Inflammatory macrophage treated with lipopolysaccharide for 4 hours (primary cell): ENCODE measurements at regions not wholly inside any gene's neighbourhood (a gene's known extent, or its start where the extent isn't known, plus 50 kb on each side); places are given as distances from the start of the nearest gene placed in this dataset.
"Not testable (repeated sequence)": the region's sequence is repeated elsewhere in the genome, so short reads cannot be mapped to it uniquely, and the experiment has no call there.

Source experiments
- DNase-seq: peaks from one replicate; pipeline ENCODE4 v3.0.0-alpha.2; 2020

DNA sequence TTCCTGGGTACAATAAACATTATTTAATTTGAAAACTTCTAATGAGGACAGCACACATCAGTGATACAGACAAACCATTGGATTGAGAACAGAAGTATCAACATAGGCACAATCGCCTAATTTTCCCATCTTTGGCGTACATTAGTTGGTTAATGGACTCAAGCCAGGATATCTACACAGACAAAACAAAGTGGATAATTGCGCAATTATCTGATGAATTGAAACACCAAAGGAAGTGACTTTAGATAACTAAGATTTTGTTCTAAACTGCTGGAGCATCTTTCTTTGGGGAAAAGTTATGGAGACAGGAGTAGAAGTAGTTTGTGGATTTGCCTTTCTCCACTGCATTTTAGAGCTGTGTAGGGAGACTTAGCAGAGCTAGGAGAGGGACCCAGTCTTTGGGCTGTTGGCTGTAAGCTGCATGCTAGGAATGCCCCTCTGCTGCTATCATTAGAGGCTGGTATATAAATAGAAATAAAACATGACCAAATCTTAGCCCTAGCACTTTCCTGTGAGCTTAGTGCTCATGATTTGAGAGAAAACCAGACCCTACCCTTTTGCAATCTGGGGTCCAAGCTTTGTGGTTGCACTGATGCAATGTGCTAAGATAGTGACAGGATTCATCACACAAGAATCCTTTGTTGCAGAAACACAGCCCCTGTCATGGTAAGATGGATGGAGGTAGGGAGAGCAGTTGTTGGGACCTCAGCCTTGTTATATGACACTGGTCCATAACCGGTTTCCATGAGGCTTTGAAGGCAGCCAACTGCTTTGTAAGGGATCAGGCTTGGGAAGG lies 264.5 kb upstream of the PIK3C3 start:
- no peak for DNase-seq

DNA sequence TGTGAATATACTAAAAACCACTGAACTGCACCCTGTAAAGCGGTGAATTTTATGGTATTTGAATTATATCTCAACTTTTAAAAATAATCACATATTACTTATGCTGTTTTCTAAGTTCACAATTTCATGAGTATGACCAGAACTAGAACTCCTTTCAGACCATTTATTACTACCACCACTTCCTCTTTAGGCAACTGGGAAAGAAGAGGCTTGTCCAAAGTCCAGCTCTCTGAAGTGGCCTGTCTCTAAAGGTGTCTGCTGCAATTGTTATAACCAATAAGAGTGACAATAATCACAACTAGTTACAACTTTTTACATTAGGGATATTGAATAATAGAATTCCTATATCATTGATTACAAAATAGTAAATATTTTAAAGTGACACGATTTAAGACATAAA lies 267.9 kb upstream of the PIK3C3 start:
- no peak for DNase-seq

DNA sequence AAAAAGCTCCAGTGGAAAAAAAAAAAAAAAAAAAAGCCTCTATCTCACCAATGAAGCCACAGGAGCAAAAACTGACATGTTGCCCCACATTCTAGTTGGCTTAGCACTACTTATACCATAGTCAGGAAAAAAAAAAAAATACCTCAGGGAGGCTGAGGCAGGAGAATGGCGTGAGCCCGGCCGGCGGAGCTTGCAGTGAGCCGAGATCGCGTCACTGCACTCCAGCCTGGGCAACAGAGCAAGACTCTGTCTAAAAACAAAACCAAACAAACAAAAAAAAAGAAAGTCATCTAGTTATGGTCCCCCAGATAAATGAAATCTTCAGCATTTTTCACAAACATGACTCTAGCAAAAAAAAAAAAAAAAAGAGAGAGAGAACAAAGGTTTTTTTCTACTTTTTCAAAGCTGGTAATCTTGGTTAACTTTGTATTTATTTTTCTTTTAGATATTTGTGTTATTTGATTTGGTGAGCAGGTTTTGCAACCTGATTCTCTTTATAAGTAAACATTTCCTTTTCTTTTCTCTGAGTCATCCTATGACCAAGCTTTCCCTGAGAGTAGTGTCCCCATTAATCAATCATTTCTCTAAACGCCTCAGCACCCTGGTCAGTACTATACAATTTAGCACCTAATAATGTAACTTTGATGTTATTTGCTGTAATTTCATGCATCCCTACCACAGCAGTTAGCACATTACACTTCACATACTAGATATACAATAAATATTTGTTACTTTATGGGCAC lies 273.7 kb upstream of the PIK3C3 start:
- DNase-seq, result no peak

DNA sequence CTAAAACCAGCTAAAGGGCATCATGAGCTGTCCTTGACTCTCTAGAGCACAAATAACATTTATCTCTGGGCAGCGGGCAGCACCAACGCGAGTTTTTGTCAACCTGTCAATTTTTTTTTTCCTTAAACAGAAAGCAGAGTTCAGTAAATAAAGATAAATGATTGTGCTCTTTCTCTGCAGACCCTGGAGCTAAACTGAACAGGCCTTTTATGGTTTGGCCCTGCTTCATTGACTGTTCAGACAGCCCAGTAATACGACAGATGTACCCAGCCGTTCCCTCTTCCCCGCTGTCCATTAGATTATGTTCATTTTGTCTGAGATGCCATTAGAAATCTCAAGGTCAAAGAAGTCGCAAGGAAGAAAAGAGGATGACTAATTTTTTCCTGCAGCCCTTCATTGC lies 280.5 kb upstream of the PIK3C3 start:
- no peak for DNase-seq

DNA sequence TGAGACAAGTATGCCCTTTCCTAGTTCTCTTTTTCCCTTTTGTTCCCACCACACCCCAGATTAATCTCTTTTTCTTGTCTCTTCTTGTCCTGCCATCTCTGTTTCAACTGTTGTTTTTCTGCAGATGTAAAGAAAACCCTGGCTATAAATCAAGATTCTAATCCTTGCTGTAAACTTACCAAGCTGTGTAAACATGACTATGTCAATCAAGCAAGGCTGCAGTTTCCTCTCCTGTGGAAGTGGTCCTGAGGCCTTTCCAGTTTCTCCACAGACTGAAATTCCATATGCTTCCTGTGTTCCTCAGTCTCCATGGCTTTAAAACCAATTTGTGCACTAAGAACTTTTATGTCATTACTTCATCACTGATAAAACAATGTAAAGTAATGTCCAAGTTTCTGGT lies 288.8 kb upstream of the PIK3C3 start:
- no peak for DNase-seq

DNA sequence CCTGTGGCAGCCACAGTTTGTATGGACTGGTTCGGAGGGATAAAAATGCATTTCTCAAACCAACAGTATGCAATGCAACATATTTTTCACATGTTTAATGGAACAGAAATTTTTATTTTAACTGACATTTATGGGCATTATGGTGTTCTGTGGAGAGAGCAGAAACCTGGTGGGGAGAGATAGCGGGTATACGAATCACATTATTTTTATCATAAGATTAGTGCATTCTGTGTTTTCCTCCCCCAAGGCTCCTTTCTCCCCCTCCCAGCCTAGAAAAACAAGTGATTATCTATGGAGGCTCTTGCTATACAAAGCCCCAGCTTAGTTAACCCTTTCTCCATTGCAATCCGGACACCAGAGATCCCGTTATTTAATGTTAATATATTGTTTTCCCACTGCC lies 289.8 kb upstream of the PIK3C3 start:
- no peak for DNase-seq

DNA sequence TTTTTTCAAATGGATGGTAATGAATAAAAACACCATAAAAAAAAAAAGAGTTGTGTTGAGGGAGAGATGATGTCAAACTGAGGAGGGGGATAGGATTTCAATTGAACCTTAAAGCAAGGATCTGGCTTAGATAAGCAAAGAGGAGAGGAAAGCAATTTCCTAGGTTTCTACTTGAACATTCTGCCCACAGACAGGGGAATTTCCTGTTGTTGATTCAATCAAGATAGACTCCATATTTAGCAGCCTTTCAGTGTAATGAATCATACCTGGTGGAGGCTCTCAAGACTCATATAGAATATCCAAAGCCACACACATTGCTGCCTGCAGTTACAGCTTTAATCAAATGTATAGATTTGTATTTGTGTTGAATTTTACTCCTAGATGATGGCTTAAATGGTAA lies 294.4 kb upstream of the PIK3C3 start:
- DNase-seq, result no peak

DNA sequence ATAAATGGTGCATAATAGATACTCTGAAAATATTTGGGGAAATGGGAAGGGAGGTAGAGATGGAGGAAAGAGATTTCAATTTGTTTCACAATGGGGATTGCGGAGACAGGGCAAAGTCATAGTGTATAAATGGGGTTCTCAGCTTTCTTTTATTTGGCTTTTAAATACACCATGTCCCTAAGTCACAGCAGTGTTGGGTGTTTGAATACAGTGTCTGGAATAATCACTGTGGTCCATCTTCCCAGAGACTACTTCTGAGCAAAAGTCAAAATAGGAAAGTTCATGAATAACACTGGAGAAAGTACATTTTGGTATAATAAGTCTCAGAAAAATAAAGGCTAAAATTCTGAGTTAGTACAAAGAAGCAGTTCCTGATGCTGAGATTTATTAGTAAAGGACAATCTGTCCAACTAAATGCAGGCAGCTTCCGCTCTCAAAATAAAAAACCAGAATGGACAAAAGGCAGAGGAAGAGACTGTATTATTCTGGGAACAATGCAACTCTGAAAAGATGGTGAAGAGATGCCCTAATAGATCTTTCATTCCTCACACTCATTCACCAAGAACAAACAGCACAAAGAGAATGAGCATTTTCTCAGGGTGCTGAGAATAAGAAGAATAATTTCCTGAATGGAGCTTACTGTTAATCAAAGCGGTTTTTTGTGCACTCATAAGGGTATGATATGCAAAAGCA lies 295.4 kb upstream of the PIK3C3 start:
- DNase-seq, result no peak

DNA sequence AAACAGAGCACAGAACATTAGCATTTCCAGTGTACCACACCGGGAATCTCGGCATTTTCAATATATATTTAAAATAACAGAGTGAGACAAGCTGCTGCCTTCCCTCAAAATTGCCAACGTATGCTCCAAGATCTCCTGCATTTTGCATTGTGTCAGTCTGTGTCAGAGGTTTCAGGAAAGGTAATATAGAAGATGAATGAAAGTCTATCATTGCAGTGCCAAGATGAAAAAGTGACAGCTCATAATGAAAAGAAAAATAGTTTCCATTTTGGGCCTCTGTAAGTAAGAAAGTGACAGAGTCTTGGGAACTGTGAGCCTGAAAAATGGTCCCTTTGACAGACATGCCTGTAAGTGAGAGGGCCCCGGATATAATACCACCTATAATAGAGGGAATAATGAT lies 297.8 kb upstream of the PIK3C3 start:
- no peak for DNase-seq

DNA sequence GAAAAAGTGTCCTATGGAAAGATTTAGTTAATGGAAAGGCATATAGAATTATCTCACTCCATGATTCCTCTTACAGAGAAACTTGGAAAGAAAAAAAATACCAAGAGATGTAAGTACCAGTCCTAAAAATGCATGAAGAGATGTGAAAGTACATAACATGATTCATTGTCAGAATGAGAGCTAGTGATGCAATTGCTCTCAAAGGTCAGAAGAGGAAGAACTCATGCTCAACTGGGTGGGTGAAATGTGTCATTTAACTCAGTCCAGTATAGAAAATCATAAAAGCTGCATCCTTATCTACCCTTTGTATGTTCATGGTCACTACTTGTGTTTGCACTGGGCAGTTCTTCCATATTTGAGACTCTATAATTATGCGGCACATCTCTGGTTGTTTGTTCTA lies 300.0 kb upstream of the PIK3C3 start:
- DNase-seq, result peak; percentile 70

DNA sequence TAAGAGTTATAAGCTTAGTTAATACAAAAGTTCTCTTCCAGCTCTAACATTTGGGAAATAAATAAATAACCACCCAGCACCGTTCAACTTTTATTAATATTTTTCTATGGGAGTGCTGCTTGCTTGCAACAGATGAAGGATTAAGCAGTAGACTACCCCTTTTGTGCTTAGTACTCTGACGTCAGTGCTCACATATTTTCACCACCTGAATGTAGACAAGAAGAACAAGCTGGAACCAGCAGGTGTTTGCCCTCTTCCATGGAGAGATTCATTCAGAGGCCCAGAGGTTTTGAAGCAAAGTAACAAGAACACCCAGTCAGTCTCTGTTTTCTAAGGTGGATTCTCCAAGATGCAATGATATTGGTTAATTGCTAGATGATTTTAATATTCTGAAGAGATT lies 307.1 kb upstream of the PIK3C3 start:
- DNase-seq, result no peak

DNA sequence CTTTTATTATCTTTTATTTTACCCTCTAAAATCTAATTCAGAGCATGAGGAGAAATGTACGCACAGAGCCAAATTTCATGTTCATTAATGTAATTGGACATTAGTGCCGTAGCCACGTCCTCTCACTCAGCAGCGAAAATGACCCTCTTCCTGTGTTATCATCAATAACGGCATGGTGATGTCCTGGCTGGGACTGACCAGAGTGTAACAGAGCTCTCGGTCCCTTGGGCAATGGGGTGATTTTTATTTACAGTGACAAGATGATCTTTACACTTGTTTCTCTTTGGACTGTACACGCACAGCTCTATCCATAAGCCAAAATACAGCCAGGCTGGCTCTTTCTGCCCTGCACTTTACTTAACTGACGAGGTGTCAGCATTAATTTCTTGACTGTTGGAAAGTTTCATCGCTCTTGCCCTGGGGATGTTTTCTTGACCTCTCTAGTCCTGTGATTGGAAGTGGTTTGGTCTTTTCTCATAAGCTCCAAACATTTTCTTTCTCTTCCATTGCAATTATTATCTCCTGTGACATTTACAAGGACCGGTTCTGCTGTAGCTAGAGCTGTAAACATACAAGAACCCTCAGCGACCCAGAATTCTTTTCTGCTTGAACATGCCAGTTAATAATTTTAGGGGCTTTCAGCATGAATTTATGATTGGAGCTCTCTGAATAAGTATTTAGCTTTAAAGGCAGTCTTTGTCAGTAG lies 308.0 kb upstream of the PIK3C3 start:
- DNase-seq, result no peak

DNA sequence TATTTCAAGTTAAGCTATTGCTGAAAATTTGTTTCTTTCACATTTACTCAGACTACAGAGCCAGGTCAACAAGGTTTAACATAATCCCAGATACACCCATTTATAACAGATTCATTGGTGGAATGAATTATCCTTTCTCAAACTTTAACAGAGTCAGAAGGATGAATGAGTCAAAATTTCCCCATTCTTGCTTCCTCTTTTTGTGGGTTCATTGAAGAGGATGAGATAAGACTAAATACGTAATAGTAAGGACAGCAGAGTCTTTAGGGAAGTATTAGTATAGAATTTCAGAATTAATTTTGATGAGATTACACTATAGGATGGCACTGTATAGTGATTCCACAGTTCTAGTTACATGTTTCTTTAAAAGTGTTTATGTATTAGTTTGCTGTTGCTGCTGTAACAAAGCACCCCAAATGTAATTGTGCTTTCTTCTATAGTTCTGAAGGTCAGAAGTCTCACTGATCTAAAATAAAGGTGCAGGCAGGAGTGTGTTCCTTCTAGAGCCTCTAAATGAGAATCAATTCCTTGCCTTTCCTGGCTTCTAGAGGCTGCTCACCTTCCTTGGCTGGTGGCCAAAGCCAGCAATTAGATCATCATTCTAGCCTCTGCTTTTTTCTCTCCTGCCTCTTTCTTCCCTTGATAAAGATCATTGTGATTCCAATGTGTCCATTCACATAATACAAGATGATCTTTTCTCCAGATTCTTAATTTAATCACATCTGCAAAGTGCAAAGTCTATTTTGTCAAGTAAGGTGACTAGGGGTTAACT lies 309.3 kb upstream of the PIK3C3 start:
- DNase-seq, result peak; percentile 64

DNA sequence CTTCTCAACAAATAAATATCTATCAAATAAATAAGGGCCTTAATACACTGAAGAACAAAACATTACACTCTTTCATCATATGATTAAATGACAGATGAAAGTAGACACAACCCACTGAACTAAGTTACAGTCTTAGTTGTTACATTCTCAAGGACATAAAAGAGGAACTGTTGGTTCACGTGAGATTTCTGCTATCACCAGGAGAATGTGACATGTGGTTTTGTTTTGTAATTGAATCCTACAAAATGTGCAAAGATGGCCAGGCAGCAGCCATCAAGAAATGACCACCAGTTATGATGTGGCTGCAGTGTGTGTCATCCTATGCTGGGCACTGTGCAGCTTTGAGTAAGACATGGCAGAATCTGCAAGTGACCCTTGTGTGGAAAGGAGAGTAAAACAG lies 310.6 kb upstream of the PIK3C3 start:
- DNase-seq, result no peak

DNA sequence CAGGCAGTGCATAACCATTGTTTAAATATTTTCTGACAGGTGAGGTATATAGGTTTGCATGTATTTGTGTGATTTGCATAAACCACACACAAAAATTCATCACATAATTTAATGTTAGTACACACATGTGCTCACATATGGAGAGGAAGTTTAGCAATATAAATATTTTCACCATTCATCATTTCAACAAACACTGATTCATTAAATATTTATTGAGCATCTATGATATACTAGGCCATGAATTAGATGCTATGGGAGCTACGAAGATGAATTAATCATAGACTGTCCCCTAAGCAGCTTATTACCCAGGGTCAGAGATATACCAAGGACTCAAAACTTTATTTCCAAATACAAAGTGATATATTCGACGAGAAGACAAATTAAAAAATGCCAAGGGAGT lies 311.6 kb upstream of the PIK3C3 start:
- no peak for DNase-seq

DNA sequence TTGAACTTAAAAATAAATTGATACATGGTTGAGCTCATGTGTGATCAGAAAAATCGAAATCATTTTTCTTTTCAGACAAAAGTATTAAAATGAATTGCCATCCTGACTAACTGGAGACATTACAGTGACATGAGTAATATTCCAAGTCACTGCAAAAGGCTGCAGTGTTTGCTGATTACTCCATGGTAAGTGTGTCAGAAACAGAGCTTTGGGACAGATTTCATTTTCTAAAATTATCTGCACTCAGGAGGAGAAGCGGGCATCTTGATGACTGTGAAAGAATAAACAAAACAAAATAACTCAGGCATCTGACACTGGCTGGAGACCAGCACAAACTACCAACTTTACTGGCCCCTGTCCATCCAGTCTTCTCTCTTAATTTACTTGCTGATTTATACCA lies 312.3 kb upstream of the PIK3C3 start:
- no peak for DNase-seq

DNA sequence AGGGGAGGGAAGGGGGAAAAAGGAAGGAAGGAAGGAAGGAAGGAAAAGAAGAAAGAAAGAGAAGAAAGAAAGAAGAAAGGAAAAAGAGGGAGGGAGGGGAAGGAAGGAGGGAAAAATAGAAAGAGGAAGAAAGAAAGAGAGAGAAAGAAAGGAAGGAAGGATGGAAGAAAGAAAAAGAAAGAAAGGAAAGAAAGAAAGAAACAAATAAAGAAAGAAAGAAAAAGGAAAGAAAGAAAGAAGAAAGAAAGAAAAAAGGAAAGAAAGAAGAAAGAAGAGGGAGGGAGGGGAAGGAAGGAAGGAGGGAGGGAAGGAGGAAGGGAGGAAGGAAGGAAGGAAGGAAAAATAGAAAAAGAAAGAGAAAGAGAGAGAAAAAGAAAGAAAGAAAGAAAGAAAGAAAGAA lies 315.8 kb upstream of the PIK3C3 start:
- no peak for DNase-seq

DNA sequence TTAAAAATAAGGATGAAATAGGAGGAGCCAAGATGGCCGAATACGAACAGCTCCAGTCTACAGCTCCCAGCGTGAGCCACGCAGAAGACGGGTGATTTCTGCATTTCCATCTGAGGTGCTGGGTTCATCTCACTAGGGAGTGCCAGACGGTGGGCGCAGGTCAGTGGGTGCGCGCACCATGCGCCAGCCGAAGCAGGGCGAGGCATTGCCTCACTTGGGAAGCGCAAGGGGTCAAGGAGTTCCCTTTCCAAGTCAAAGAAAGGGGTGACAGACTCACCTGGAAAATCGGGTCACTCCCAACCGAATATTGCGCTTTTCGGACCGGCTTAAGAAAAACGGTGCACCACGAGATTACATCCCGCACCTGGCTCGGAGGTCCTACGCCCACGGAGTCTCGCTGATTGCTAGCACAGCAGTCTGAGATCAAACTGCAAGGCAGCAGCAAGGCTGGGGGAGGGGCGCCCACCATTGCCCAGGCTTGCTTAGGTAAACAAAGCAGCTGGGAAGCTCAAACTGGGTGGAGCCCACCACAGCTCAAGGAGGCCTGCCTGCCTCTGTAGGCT lies 323.2 kb upstream of the PIK3C3 start:
- DNase-seq, result not testable (repeated sequence)

DNA sequence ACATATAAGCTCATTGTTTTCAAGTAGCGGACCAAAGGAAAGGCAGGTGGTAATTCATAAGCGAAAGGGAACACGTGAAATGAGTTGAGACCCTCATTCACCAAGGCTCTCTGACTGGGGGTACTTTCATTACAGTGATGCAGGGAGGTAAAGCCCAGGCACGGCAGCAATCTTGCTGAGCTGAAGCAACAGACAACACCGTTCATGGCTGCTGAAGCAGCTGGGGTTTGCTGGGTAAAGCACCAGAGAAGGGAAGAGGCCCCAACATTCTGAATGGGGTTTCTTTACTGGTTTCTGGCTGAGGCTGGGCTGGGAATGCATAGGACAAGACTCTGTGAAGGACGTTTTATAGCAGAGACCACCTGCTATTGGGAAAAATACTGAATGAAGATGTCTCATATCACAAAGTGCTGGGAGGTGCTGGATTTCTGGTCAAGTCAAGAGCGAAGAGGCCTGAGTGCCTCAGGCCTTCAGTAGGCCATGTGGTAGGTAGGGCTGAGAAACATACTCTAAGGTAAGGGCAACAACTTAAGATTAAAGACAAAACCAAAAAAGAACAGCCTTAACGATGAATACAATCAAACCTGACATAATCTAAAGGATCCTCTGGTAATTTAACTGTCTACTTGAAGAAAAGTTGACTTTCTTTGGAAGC lies 324.7 kb upstream of the PIK3C3 start:
- DNase-seq, result no peak

DNA sequence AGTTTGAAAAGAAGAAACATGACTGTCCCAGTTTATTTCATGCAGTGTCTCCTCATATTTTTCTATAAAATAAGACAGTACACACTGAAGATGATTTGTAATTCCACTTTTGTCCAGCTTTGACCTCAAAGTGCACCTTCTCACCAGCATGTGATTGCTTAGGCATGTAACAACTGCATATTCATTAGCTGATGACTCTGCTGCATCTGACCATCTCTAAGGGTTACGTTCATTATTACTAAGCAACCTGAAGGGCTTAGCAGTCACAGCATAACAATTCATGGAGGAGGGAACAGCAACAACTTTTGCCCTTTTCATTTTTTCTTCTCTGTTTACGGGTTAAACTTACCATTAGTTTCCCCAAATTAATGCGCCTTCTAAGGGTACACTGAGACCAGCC lies 330.6 kb upstream of the PIK3C3 start:
- DNase-seq, result no peak

DNA sequence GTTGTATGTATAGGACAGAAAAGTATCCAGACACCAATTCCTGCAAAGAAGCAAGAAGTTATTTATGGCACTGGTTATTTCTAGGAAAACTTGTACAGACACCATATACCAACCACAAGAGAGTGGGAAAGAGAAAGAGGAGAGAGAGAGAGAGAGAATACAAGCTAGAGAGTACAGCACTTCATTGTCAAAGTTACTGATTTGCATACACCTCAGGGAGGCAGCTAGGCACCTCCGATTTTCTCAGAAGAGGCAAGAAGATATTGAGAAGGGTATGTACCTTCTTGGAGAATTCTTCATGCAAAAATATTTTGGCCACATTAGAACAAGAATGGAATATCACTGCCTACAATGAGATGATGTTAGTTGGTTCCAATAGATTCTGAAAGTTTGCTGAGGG lies 333.9 kb upstream of the PIK3C3 start:
- DNase-seq, result no peak

DNA sequence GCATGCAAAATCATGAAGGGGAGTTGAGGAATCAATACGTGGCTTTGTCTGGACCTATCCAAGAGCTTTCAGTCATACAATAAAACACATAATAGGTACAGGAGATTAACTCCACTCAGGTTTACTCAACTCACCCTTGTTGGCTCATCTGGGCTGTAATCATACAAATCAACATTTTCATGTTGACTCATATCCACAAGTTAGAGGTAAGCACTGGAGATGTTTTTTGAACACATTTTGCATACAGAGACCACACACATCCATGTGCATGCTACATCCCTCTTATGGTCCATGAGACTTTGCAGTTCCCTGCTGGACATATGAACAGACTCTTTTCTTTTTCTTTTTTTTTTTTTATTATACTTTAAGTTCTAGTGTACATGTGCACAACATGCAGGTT lies 336.9 kb upstream of the PIK3C3 start:
- DNase-seq, result no peak
